Lung (tissue), 11 donors: ENCODE measurements at regions not wholly inside any gene's neighbourhood (a gene's known extent, or its start where the extent isn't known, plus 50 kb on each side); places are given as distances from the start of the nearest gene placed in this dataset.
A peak's percentile ranks its signal among the peaks of the same experiment; 100 is the strongest.

Experiments used
- ATAC-seq: fragments of 200-7000 bp; cut with Tn5 transposase; one replicate; pipeline ENCODE4 v1.9.1; 2020; ENCODE audit warnings: moderate number of reproducible peaks; ENCODE audit not compliant: insufficient read depth, low FRiP score
- DNase-seq, 3 donors: peaks; one replicate each; pipeline ENCODE4 v3.0.0-alpha.2; 2013 to 2017
- H3K27ac ChIP-seq, 2 donors: one replicate each; pipeline ENCODE4 v1.5.1; 2013; ENCODE audit warnings: mild to moderate bottlenecking in 2 of 2, moderate library complexity in 2 of 2, control low read depth in 1 of 2, inconsistent platforms in 1 of 2, low read depth in 1 of 2, low read length in 1 of 2
- H3K27me3 ChIP-seq, 3 donors: one replicate each; pipeline ENCODE4 v1.5.1; 2013; ENCODE audit warnings: low read length in 2 of 3; ENCODE audit not compliant: control insufficient read depth in 3 of 3, insufficient read depth in 3 of 3
- H3K36me3 ChIP-seq, 4 donors: one replicate each; pipeline ENCODE4 v1.5.1; 2013; ENCODE audit warnings: low read length in 4 of 4, mild to moderate bottlenecking in 1 of 4, moderate library complexity in 1 of 4; ENCODE audit not compliant: control insufficient read depth in 4 of 4, insufficient read depth in 4 of 4
- H3K4me1 ChIP-seq, 5 donors: one replicate each; pipeline ENCODE4 v1.5.1; 2013; ENCODE audit warnings: low read length in 5 of 5, mild to moderate bottlenecking in 2 of 5, moderate library complexity in 1 of 5; ENCODE audit not compliant: control insufficient read depth in 5 of 5, insufficient read depth in 5 of 5
- H3K4me3 ChIP-seq: one replicate; pipeline ENCODE4 v1.5.1; 2013; ENCODE audit warnings: mild to moderate bottlenecking, control low read depth, moderate library complexity
- H3K9ac ChIP-seq, 2 donors: one replicate each; pipeline ENCODE4 v1.5.1; 2013; ENCODE audit warnings: low read length in 2 of 2, control low read depth in 1 of 2; ENCODE audit not compliant: insufficient read depth in 1 of 2
- H3K9me3 ChIP-seq, 4 donors: one replicate each; pipeline ENCODE4 v1.5.1; 2013; ENCODE audit warnings: low read length in 3 of 4, mild to moderate bottlenecking in 1 of 4, moderate library complexity in 1 of 4; ENCODE audit not compliant: control insufficient read depth in 4 of 4, insufficient read depth in 3 of 4
- WGBS, 2 donors: extraction: QIAGEN DNeasy Blood & Tissue Kit; methylation state at CpG; one replicate each; pipeline ENCODE4 v1.1.7; 2013; 5-methylcytosine and 5-hydroxymethylcytosine counted together
- TF ChIP-seq, protein P1 (sequence below): IDR thresholded peaks from 2 replicates; pipeline ENCODE4 v1.5.1; 2012; ENCODE audit warnings: mild to moderate bottlenecking; ENCODE audit errors: control extremely low read depth, extremely low read depth
- donor health status: control.
- donor health status: control.
- donor health status: Bipolar disorder and iron deficiency.
- donor health status: healthy.
- donor health status: DM: yes; HTN: yes; CAD: no.

DNA sequence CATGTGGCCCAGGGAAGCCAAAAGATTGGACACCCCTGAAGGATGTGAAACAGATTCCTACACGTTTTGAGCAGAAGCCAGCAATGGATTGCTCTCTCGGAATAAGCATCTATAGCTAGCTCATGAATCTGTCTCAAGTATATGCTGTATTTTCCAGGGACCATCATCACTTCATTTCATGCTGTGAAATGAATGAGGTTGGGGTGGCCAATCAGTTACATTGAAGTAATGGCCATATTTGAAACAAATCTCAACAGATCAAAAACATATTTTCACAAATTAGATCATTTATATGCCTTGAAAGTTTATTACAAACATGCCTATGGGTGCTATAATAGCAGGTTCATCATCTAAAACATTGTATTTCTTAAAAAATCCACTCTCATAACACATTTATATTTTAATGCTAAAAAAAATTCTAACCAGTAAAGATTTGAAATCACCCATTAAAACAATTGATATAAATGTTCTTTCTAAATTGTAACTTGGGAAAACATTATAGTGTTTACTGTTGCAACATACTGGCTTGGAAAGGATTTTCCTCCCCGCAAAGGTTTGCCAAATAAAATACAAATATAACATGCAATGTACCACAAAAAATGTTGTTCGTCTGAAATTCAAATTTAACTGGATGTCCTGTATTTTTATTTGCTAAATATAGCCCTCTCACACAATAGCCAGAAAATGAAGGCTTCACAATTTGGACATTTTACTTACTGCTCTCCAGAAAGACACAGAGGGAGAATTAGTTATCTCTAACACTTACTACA, 743.6 kb downstream of the KCNJ2 start:
- no peak for ATAC-seq
- 48 to 51% methylated on average over 4 of the region's 4 CpGs for WGBS, 2 donors
- Histone ChIP-seq H3K27me3 (no peaks in the 10 kb centered on the region), H3K4me1 (peaks cover 0 to 10% (median 0%) of the 10 kb centered on the region in 5 donors), H3K4me3 (no peak overlapping the region), H3K9ac (no peak overlapping the region), H3K27ac (no peak overlapping the region), H3K9me3 (peaks cover 0 to 7% (median 0%) of the 10 kb centered on the region in 4 donors), H3K36me3 (no peaks in the 10 kb centered on the region)
- TF ChIP-seq, protein P1, sequence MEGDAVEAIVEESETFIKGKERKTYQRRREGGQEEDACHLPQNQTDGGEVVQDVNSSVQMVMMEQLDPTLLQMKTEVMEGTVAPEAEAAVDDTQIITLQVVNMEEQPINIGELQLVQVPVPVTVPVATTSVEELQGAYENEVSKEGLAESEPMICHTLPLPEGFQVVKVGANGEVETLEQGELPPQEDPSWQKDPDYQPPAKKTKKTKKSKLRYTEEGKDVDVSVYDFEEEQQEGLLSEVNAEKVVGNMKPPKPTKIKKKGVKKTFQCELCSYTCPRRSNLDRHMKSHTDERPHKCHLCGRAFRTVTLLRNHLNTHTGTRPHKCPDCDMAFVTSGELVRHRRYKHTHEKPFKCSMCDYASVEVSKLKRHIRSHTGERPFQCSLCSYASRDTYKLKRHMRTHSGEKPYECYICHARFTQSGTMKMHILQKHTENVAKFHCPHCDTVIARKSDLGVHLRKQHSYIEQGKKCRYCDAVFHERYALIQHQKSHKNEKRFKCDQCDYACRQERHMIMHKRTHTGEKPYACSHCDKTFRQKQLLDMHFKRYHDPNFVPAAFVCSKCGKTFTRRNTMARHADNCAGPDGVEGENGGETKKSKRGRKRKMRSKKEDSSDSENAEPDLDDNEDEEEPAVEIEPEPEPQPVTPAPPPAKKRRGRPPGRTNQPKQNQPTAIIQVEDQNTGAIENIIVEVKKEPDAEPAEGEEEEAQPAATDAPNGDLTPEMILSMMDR = no peak
- DNase-seq = peak in 2 of 3 donors; percentile 76 to 87

DNA sequence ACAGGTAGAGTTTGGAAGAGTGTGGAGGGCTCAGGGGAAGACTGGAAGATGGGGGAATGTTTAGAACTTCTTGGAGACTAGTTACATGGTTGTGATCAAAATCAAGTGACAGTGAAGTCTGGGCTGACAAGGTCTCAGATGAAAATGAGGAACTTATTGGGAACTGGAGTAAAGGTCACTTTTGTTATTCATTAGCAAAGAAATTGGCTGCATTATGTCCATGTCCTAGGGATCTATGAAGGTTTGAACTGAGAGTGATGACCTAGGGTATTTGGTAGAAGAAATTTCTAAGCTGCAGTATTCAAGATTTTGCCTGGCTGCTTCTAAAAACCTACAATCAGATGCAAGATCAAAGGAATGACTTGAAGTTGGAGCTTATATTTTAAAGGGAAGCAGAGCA, 747.1 kb downstream of the KCNJ2 start:
- no peak for ATAC-seq
- Histone ChIP-seq H3K27ac (no peak overlapping the region), H3K9ac (no peak overlapping the region), H3K36me3 (no peaks in the 10 kb centered on the region), H3K4me3 (no peak overlapping the region), H3K9me3 (peaks cover 0 to 7% (median 4%) of the 10 kb centered on the region in 4 donors), H3K4me1 (peaks cover 0 to 10% (median 0%) of the 10 kb centered on the region in 5 donors), H3K27me3 (no peaks in the 10 kb centered on the region)
- no peak for DNase-seq
- TF ChIP-seq, protein P1 = no peak

DNA sequence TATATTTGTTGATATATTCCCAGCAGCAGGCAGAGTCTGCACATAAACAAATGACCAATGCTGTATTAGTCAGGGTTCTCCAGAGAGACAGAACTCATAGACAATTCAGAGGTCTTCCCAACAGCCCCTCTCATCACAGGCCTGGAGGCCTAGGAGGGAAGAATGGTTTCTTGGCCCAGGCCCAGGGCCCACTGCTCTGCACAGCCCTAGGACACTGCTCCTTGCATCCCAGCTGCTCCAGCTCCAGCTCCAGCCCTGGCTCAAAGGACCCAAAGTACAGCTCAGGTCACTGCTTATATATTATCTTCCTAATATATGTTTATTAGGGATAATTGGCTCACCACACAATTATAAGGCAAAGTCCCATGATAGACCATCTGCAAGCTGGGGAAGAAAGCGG, 749.9 kb downstream of the KCNJ2 start:
- no peaks in the 10 kb centered on the region for H3K4me1 ChIP-seq
- H3K4me3 ChIP-seq = no peak overlapping the region
- H3K9me3 ChIP-seq = peaks cover 0 to 7% (median 5%) of the 10 kb centered on the region in 4 donors
- no peaks in the 10 kb centered on the region for H3K36me3 ChIP-seq
- ATAC-seq = no peak
- H3K27ac ChIP-seq = no peak overlapping the region
- DNase-seq = no peak
- no peak overlapping the region for H3K9ac ChIP-seq
- TF ChIP-seq, protein P1 = no peak
- no peaks in the 10 kb centered on the region for H3K27me3 ChIP-seq
- WGBS, 2 donors = 85 to 92% methylated on average over 1 of the region's 1 CpG
